Smooth muscle cell (in vitro differentiated cells): ENCODE measurements at regions not wholly inside any gene's neighbourhood (a gene's known extent, or its start where the extent isn't known, plus 50 kb on each side); places are given as distances from the start of the nearest gene placed in this dataset.

Source experiments
- DNase-seq: peaks from one replicate; lab custom pipeline; 2025; ENCODE audit not compliant: unreplicated experiment; lab: John Stamatoyannopoulos, UW
- H2AFZ ChIP-seq: fragments of 200-600 bp; sonication (generic); 2 replicates; pipeline ENCODE4 v1.6.0; 2016; ENCODE audit warnings: antibody characterized with exemption, low read depth, mild to moderate bottlenecking
- H3F3A ChIP-seq: fragments of 200-600 bp; sonication (generic); 2 replicates; pipeline ENCODE4 v1.6.0; 2017; ENCODE audit warnings: antibody characterized with exemption, low read depth
- H3K27ac ChIP-seq: fragments of 200-600 bp; sonication (generic); 2 replicates; pipeline ENCODE4 v1.5.1; 2016; ENCODE audit warnings: low read depth, mild to moderate bottlenecking
- H3K27me3 ChIP-seq: fragments of 200-600 bp; sonication (generic); 2 replicates; pipeline ENCODE4 v1.6.1; 2016; ENCODE audit warnings: low read depth, mild to moderate bottlenecking
- H3K36me3 ChIP-seq: fragments of 200-600 bp; sonication (generic); 2 replicates; pipeline ENCODE4 v1.5.1; 2016; ENCODE audit warnings: low read depth
- H3K4me1 ChIP-seq: fragments of 200-600 bp; sonication (generic); 2 replicates; pipeline ENCODE4 v1.5.1; 2016; ENCODE audit warnings: low read depth
- H3K4me2 ChIP-seq: fragments of 200-600 bp; sonication (generic); 2 replicates; pipeline ENCODE4 v1.6.0; 2016; ENCODE audit warnings: mild to moderate bottlenecking
- H3K4me3 ChIP-seq: fragments of 200-600 bp; sonication (generic); 2 replicates; pipeline ENCODE4 v1.5.1; 2016; ENCODE audit warnings: mild to moderate bottlenecking
- H3K79me2 ChIP-seq: fragments of 200-600 bp; sonication (generic); 2 replicates; pipeline ENCODE4 v1.6.0; 2016; ENCODE audit warnings: low read depth, mild to moderate bottlenecking
- H3K9ac ChIP-seq: fragments of 200-600 bp; sonication (generic); 2 replicates; pipeline ENCODE4 v1.6.0; 2016; ENCODE audit warnings: low read depth
- H3K9me3 ChIP-seq: fragments of 200-600 bp; sonication (generic); replicated peaks from 2 replicates; pipeline ENCODE4 v1.5.1; 2016; ENCODE audit warnings: low read depth
- H4K20me1 ChIP-seq: fragments of 200-600 bp; sonication (generic); 2 replicates; pipeline ENCODE4 v1.6.0; 2016; ENCODE audit warnings: low read depth
- CTCF ChIP-seq: fragments of 200-600 bp; sonication (generic); IDR thresholded peaks from 2 replicates; pipeline ENCODE4 v1.5.1; 2017; ENCODE audit warnings: borderline replicate concordance, mild to moderate bottlenecking, antibody characterized with exemption; ENCODE audit not compliant: insufficient read depth, poor library complexity, severe bottlenecking
- WGBS: methylation state at CpG from one replicate; pipeline ENCODE4 v1.1.7; 2016; ENCODE audit warnings: low lambda C conversion rate; 5-methylcytosine and 5-hydroxymethylcytosine counted together

- Histone ChIP-seq H3F3A (no peaks in the 10 kb centered on the region), H3K27ac (no peak overlapping the region), H3K4me2 (no peak overlapping the region), H3K79me2 (no peaks in the 10 kb centered on the region), H2AFZ (no peak overlapping the region), H3K36me3 (no peaks in the 10 kb centered on the region), H3K4me1 (peaks cover 3% of the 10 kb centered on the region), H3K9ac (no peak overlapping the region), H3K4me3 (no peak overlapping the region), H3K27me3 (no peaks in the 10 kb centered on the region), H4K20me1 (no peaks in the 10 kb centered on the region), H3K9me3 (no peaks in the 10 kb centered on the region)
- no peak for TF ChIP-seq CTCF
- DNase-seq = no peak
- 91% methylated on average over 9 of the region's 9 CpGs for WGBS
Measured at GRCh38 chr6:44626616-44627015, 239.1 kb downstream of the CDC5L start.

GRCh38 chr6:44627091-44627882, 239.8 kb downstream of the CDC5L start:
- Histone ChIP-seq H3K4me2 (no peak overlapping the region), H3K4me3 (no peak overlapping the region), H3K27me3 (no peaks in the 10 kb centered on the region), H3K9ac (no peak overlapping the region), H3K9me3 (no peaks in the 10 kb centered on the region), H3K27ac (no peak overlapping the region), H3K4me1 (peaks cover 8% of the 10 kb centered on the region), H2AFZ (no peak overlapping the region), H3F3A (no peaks in the 10 kb centered on the region), H3K79me2 (no peaks in the 10 kb centered on the region), H4K20me1 (no peaks in the 10 kb centered on the region), H3K36me3 (no peaks in the 10 kb centered on the region)
- 71% methylated on average over 23 of the region's 23 CpGs for WGBS
- no peak for TF ChIP-seq CTCF
- DNase-seq = no peak

- Histone ChIP-seq H2AFZ (no peak overlapping the region), H3F3A (no peaks in the 10 kb centered on the region), H3K4me3 (no peak overlapping the region), H3K27me3 (no peaks in the 10 kb centered on the region), H4K20me1 (no peaks in the 10 kb centered on the region), H3K27ac (no peak overlapping the region), H3K36me3 (no peaks in the 10 kb centered on the region), H3K4me1 (peaks cover 8% of the 10 kb centered on the region), H3K4me2 (no peak overlapping the region), H3K9ac (no peak overlapping the region), H3K9me3 (no peaks in the 10 kb centered on the region), H3K79me2 (no peaks in the 10 kb centered on the region)
- WGBS = 70% methylated on average over 7 of the region's 7 CpGs
- no peak for TF ChIP-seq CTCF
- no peak for DNase-seq
Measured at GRCh38 chr6:44627883-44628271, 240.4 kb downstream of the CDC5L start.

GRCh38 chr6:44628347-44628746, 240.8 kb downstream of the CDC5L start:
- WGBS = 43% methylated on average over 3 of the region's 3 CpGs
- Histone ChIP-seq H3K4me3 (no peak overlapping the region), H3K9me3 (no peaks in the 10 kb centered on the region), H4K20me1 (no peaks in the 10 kb centered on the region), H3K27me3 (no peaks in the 10 kb centered on the region), H3K79me2 (no peaks in the 10 kb centered on the region), H3K27ac (no peak overlapping the region), H2AFZ (no peak overlapping the region), H3K4me2 (no peak overlapping the region), H3K4me1 (peaks cover 8% of the 10 kb centered on the region), H3F3A (no peaks in the 10 kb centered on the region), H3K36me3 (no peaks in the 10 kb centered on the region), H3K9ac (no peak overlapping the region)
- no peak for TF ChIP-seq CTCF
- no peak for DNase-seq
